Keratinocyte (primary cell): ENCODE measurements at regions not wholly inside any gene's neighbourhood (a gene's known extent, or its start where the extent isn't known, plus 50 kb on each side); places are given as distances from the start of the nearest gene placed in this dataset.

ENCODE experiments used
- DNase-seq: peaks from one replicate; pipeline ENCODE4 v3.0.0-alpha.2; 2011; ENCODE audit warnings: low read depth, missing footprints, low spot score
- FAIRE-seq: peaks from 2 replicates; lab custom pipeline; 2011; peaks lifted over from hg19 to GRCh38; lab: Jason Lieb, UNC
- H2AFZ ChIP-seq: 2 replicates; pipeline ENCODE4 v1.6.0; 2012; ENCODE audit warnings: low read length, control low read depth, inconsistent platforms; ENCODE audit not compliant: control insufficient read depth
- H3K27ac ChIP-seq: 2 replicates; pipeline ENCODE4 v1.5.1; 2011; ENCODE audit warnings: low read length; ENCODE audit not compliant: control insufficient read depth, insufficient read depth
- H3K27me3 ChIP-seq: 3 replicates; pipeline ENCODE4 v1.6.0; 2011; ENCODE audit warnings: low read length; ENCODE audit not compliant: control insufficient read depth, insufficient read depth; ENCODE audit errors: extremely low read depth
- H3K36me3 ChIP-seq, 2 experiments: 2 replicates in 1 of 2; 3 replicates in 1 of 2; pipeline ENCODE4 v1.5.1; 2011; ENCODE audit warnings: low read length in 2 of 2, mild to moderate bottlenecking in 1 of 2; ENCODE audit not compliant: control insufficient read depth in 2 of 2, insufficient read depth in 2 of 2; ENCODE audit errors: extremely low read depth in 1 of 2
- H3K4me1 ChIP-seq: 3 replicates; pipeline ENCODE4 v1.5.1; 2011; ENCODE audit warnings: low read length; ENCODE audit not compliant: control insufficient read depth, insufficient read depth; ENCODE audit errors: extremely low read depth
- H3K4me2 ChIP-seq: 3 replicates; pipeline ENCODE4 v1.6.0; 2011; ENCODE audit warnings: low read depth, low read length; ENCODE audit not compliant: control insufficient read depth, insufficient read depth; ENCODE audit errors: extremely low read depth
- H3K4me3 ChIP-seq, 3 experiments: fragments of 200-600 bp in 1 of 3; sonication (generic) in 1 of 3; 2 replicates in 2 of 3; 3 replicates in 1 of 3; pipeline ENCODE4 v1.5.1; 2011 to 2016; ENCODE audit warnings: low read length in 3 of 3, mild to moderate bottlenecking in 3 of 3, control low read depth in 2 of 3, inconsistent platforms in 1 of 3, low read depth in 1 of 3, mixed read lengths in 1 of 3, mixed run types in 1 of 3, moderate library complexity in 1 of 3; ENCODE audit not compliant: control insufficient read depth in 2 of 3, insufficient read depth in 2 of 3; ENCODE audit errors: extremely low read depth in 1 of 3
- H3K79me2 ChIP-seq: 2 replicates; pipeline ENCODE4 v1.6.0; 2012; ENCODE audit warnings: low read length; ENCODE audit not compliant: control insufficient read depth, insufficient read depth
- H3K9ac ChIP-seq: 3 replicates; pipeline ENCODE4 v1.6.0; 2011; ENCODE audit warnings: low read length; ENCODE audit not compliant: control insufficient read depth, insufficient read depth; ENCODE audit errors: extremely low read depth
- H3K9me1 ChIP-seq: 3 replicates; pipeline ENCODE4 v1.6.0; 2011; ENCODE audit warnings: low read length; ENCODE audit not compliant: control insufficient read depth, insufficient read depth; ENCODE audit errors: extremely low read depth
- H3K9me3 ChIP-seq: 2 replicates; pipeline ENCODE4 v1.5.1; 2012; ENCODE audit warnings: low read depth, low read length; ENCODE audit not compliant: control insufficient read depth
- H4K20me1 ChIP-seq: 3 replicates; pipeline ENCODE4 v1.6.0; 2011; ENCODE audit warnings: low read length; ENCODE audit not compliant: control insufficient read depth, insufficient read depth; ENCODE audit errors: extremely low read depth
- EZH2 ChIP-seq: IDR thresholded peaks from one replicate; pipeline ENCODE4 v1.6.1; 2012; ENCODE audit warnings: inconsistent platforms, mild to moderate bottlenecking, low read length, moderate library complexity
- dilution Hi-C: fragments of 300-500 bp; cut with MboI; formaldehyde crosslinking; loops from one replicate; pipeline ENCODE4 v1.7.0; 2020; ENCODE audit warnings: low sequenced_read_pairs; ENCODE audit not compliant: extremely low pct_ligation_motif_present
- TF ChIP-seq, protein P1 (sequence below), 3 experiments: IDR thresholded peaks in 1 of 3; conservative IDR thresholded peaks in 1 of 3; optimal IDR thresholded peaks in 1 of 3; 2 replicates in 2 of 3; 3 replicates in 1 of 3; pipeline versions ENCODE3 to v1.5.1; 2011; ENCODE audit warnings: low read length in 3 of 3, mild to moderate bottlenecking in 3 of 3, moderate library complexity in 2 of 3, control low read depth in 1 of 3, inconsistent platforms in 1 of 3; ENCODE audit not compliant: insufficient read depth in 2 of 3; ENCODE audit errors: extremely low read depth in 1 of 3

DNA sequence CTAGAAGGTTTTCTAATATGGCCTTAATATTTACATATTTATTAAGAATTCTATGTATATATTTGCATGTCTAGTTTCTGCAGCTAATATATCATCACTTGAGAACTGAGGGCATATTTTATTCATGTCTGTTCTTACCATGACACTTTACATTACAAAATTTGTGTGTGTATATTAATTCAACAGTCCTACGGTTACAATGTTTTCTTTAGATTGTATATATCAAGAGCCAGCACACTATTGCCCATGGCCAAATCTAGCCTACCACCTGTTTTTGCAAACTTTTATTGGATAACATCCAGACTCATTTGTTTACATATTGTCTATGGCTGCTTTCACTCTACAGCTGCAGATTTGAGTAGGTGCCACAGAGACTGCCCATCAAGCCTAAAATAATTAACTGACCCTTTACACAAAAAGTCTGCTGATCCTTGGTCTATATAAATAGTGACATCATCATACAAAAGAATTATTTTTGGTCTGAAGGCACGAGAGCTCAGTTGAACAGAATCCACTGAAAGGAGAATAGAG is 577.4 kb upstream of the PBX1 start:
- DNase-seq (no peak), FAIRE-seq (no peak)
- Histone ChIP-seq H2AFZ (no peak overlapping the region), H3K4me3 (no peak overlapping the region), H3K4me2 (no peak overlapping the region), H3K4me1 (no peaks in the 10 kb centered on the region), H4K20me1 (no peaks in the 10 kb centered on the region), H3K27ac (no peak overlapping the region), H3K9me1 (no peaks in the 10 kb centered on the region), H3K36me3 (no peaks in the 10 kb centered on the region), H3K27me3 (no peaks in the 10 kb centered on the region), H3K79me2 (no peaks in the 10 kb centered on the region), H3K9ac (no peak overlapping the region), H3K9me3 (no peaks in the 10 kb centered on the region)
- TF ChIP-seq, protein P1, sequence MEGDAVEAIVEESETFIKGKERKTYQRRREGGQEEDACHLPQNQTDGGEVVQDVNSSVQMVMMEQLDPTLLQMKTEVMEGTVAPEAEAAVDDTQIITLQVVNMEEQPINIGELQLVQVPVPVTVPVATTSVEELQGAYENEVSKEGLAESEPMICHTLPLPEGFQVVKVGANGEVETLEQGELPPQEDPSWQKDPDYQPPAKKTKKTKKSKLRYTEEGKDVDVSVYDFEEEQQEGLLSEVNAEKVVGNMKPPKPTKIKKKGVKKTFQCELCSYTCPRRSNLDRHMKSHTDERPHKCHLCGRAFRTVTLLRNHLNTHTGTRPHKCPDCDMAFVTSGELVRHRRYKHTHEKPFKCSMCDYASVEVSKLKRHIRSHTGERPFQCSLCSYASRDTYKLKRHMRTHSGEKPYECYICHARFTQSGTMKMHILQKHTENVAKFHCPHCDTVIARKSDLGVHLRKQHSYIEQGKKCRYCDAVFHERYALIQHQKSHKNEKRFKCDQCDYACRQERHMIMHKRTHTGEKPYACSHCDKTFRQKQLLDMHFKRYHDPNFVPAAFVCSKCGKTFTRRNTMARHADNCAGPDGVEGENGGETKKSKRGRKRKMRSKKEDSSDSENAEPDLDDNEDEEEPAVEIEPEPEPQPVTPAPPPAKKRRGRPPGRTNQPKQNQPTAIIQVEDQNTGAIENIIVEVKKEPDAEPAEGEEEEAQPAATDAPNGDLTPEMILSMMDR (optimal IDR thresholded peaks at IDR 0.05 in 1 of 3, IDR thresholded peaks at IDR 0.05 in 1 of 3, conservative IDR thresholded peaks at IDR 0.05 in 1 of 3; ENCODE audit: extremely low read depth in 1 of 3, insufficient read depth in 2 of 3, low read length in 3 of 3) = no peak
- TF ChIP-seq EZH2 = no peak
- dilution Hi-C loops = no loop called here

DNA sequence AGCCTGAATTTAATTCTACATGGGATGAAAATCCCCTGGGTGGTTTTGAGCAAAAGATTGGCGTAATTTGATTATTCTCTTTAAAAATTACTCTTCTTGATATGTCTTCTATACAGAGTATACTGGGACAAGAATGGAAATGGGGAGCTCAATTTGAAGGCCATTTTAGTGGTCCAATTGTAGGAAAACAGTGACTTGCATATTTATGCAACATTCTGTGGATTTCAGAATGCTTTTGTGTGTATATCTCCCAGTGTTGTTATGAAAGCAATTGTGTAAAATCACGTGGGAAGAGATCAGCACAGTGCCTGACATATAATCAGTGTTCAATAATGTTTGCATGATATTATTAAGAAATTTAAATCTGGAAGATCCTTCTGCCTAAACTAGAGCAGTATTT is 575.9 kb upstream of the PBX1 start:
- no peaks in the 10 kb centered on the region for H3K9me1 ChIP-seq
- dilution Hi-C loops = no loop called here
- no peaks in the 10 kb centered on the region for H3K36me3 ChIP-seq
- H3K4me3 ChIP-seq = no peak overlapping the region
- H3K79me2 ChIP-seq = no peaks in the 10 kb centered on the region
- no peak for TF ChIP-seq EZH2
- TF ChIP-seq, protein P1 (optimal IDR thresholded peaks at IDR 0.05 in 1 of 3, IDR thresholded peaks at IDR 0.05 in 1 of 3, conservative IDR thresholded peaks at IDR 0.05 in 1 of 3; ENCODE audit: extremely low read depth in 1 of 3, insufficient read depth in 2 of 3, low read length in 3 of 3) = no peak
- no peaks in the 10 kb centered on the region for H3K4me1 ChIP-seq
- H3K9ac ChIP-seq = no peak overlapping the region
- H3K27ac ChIP-seq = no peak overlapping the region
- H2AFZ ChIP-seq = no peak overlapping the region
- no peaks in the 10 kb centered on the region for H4K20me1 ChIP-seq
- H3K4me2 ChIP-seq = no peak overlapping the region
- no peaks in the 10 kb centered on the region for H3K27me3 ChIP-seq
- H3K9me3 ChIP-seq = no peaks in the 10 kb centered on the region
- DNase-seq = no peak
- no peak for FAIRE-seq
